ENCODE measurements at regions not wholly inside any gene's neighbourhood (a gene's known extent, or its start where the extent isn't known, plus 50 kb on each side); places are given as distances from the start of the nearest gene placed in this dataset.

- TF ChIP-seq POLR2A (IDR thresholded peaks at IDR 0.05) (no peak), CTCF (IDR thresholded peaks at IDR 0.05) (no peak)
Measured at GRCh38 chr3:151604891-151605290, 128.8 kb upstream of the AADACL2 start.
